DND-41 (cell line): ENCODE measurements at regions not wholly inside any gene's neighbourhood (a gene's known extent, or its start where the extent isn't known, plus 50 kb on each side); places are given as distances from the start of the nearest gene placed in this dataset.

Experiments used
- CTCF ChIP-seq: IDR thresholded peaks from 2 replicates; pipeline ENCODE4 v1.5.1; 2012; ENCODE audit warnings: borderline replicate concordance, low read length, moderate library complexity, mild to moderate bottlenecking; ENCODE audit not compliant: poor library complexity, severe bottlenecking; ENCODE audit errors: extremely low read depth
- EZH2 ChIP-seq: IDR thresholded peaks from 3 replicates; pipeline ENCODE4 v1.6.1; 2012; ENCODE audit warnings: borderline replicate concordance, low read depth, mild to moderate bottlenecking, moderate library complexity, low read length, inconsistent platforms; ENCODE audit not compliant: severe bottlenecking

DNA sequence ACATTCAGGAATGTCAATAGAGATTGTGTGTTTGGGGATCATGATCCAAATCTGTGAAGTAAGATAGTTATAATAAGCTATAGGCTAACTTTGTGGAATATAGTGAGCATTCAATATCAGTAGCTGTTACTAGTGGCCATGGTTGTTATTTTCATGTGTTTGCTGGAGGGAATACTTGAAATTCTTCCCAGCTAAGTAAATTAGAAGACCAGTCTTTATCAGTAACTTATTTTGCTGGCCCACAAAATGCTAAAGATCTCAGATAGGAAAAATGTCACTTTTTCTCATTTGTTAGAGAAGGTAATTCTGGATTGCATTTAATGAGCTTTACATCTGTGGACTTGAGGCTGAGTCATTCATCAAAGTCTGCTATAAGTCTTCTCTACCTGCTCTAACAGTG lies 156.1 kb upstream of the LRRC7 start:
- TF ChIP-seq CTCF (no peak), EZH2 (no peak)
